WTC11 (cell line): ENCODE measurements at regions not wholly inside any gene's neighbourhood (a gene's known extent, or its start where the extent isn't known, plus 50 kb on each side); places are given as distances from the start of the nearest gene placed in this dataset.
"Not testable (repeated sequence)": the region's sequence is repeated elsewhere in the genome, so short reads cannot be mapped to it uniquely, and the experiment has no call there.

Source experiments
- ATAC-seq: fragments of 200-7000 bp; cut with Tn5 transposase; 2 replicates; pipeline ENCODE4 v1.10.0; 2021; ENCODE audit warnings: mild to moderate bottlenecking, moderate library complexity
- CTCF ChIA-PET: fragments of 300-600 bp; sonication (Branson Sonifier 250); formaldehyde crosslinking; loops from one replicate; lab custom pipeline; 2021; ENCODE audit warnings: antibody characterized with exemption; lab: Charles Lee
- POLR2A ChIA-PET: fragments of 350-600 bp; sonication (Branson Sonifier 250); formaldehyde crosslinking; loops from one replicate; lab custom pipeline; 2021; ENCODE audit warnings: antibody characterized with exemption; lab: Charles Lee
- DNase-seq: peaks from one replicate; pipeline ENCODE4 v3.0.0; 2021; ENCODE audit warnings: low spot score
- H3K27ac Mint-ChIP-seq: 2 replicates; pipeline ENCODE4 v1.8.0; 2021; ENCODE audit warnings: mixed read lengths
- H3K27me3 Mint-ChIP-seq: 2 replicates; pipeline ENCODE4 v1.8.0; 2021; ENCODE audit warnings: low read depth, mild to moderate bottlenecking, moderate library complexity, mixed read lengths
- H3K36me3 Mint-ChIP-seq: 2 replicates; pipeline ENCODE4 v1.8.0; 2021; ENCODE audit warnings: mixed read lengths
- H3K4me1 Mint-ChIP-seq: 2 replicates; pipeline ENCODE4 v1.8.0; 2022; ENCODE audit warnings: mixed read lengths
- H3K4me3 Mint-ChIP-seq: 2 replicates; pipeline ENCODE4 v1.8.0; 2021; ENCODE audit warnings: mild to moderate bottlenecking, moderate library complexity, mixed read lengths
- H3K9me3 Mint-ChIP-seq: 2 replicates; pipeline ENCODE4 v1.8.0; 2021; ENCODE audit warnings: mixed read lengths
- CDX4 ChIP-seq: fragments of 250-450 bp; sonication (Bioruptor Pico); IDR thresholded peaks from 2 replicates; pipeline ENCODE4 v1.9.0; 2021; ENCODE audit warnings: moderate library complexity, mild to moderate bottlenecking, inconsistent platforms, borderline replicate concordance
- CREB1 ChIP-seq: sonication (generic); formaldehyde crosslinking; IDR thresholded peaks from 2 replicates; pipeline ENCODE4 v1.8.0; 2023; ENCODE audit warnings: mild to moderate bottlenecking, missing genetic modification reagents
- ERG ChIP-seq: fragments of 250-450 bp; sonication (Bioruptor Pico); IDR thresholded peaks from 2 replicates; pipeline ENCODE4 v1.8.0; 2021; ENCODE audit warnings: mild to moderate bottlenecking
- ETV6 ChIP-seq: sonication (generic); formaldehyde crosslinking; IDR thresholded peaks from 2 replicates; pipeline ENCODE4 v1.8.1; 2022; ENCODE audit warnings: mild to moderate bottlenecking, missing genetic modification reagents
- FOXJ3 ChIP-seq: sonication (generic); formaldehyde crosslinking; IDR thresholded peaks from 2 replicates; pipeline ENCODE4 v1.9.0; 2021; ENCODE audit warnings: missing genetic modification reagents, mild to moderate bottlenecking, borderline replicate concordance
- GABPB1 ChIP-seq: sonication (generic); formaldehyde crosslinking; IDR thresholded peaks from 2 replicates; pipeline ENCODE4 v1.8.1; 2023; ENCODE audit warnings: mild to moderate bottlenecking, missing genetic modification reagents
- IRF2 ChIP-seq: sonication (generic); formaldehyde crosslinking; IDR thresholded peaks from 2 replicates; pipeline ENCODE4 v1.8.0; 2022; ENCODE audit warnings: low read depth, missing genetic modification reagents, borderline replicate concordance
- NFATC4 ChIP-seq: fragments of 250-450 bp; sonication (Bioruptor Pico); IDR thresholded peaks from 2 replicates; pipeline ENCODE4 v1.9.0; 2021; ENCODE audit warnings: mild to moderate bottlenecking
- NFYB ChIP-seq: sonication (generic); formaldehyde crosslinking; conservative IDR thresholded peaks from 2 replicates; pipeline ENCODE4 v1.8.0; 2022; ENCODE audit warnings: low read depth, missing genetic modification reagents
- PREB ChIP-seq: sonication (generic); formaldehyde crosslinking; IDR thresholded peaks from 2 replicates; pipeline ENCODE4 v1.8.1; 2022; ENCODE audit warnings: mild to moderate bottlenecking, missing genetic modification reagents, moderate library complexity, borderline replicate concordance
- PRRX2 ChIP-seq: fragments of 250-450 bp; sonication (Bioruptor Pico); IDR thresholded peaks from 2 replicates; pipeline ENCODE4 v1.8.0; 2021; ENCODE audit warnings: mild to moderate bottlenecking
- SP1 ChIP-seq: sonication (generic); formaldehyde crosslinking; conservative IDR thresholded peaks from 2 replicates; pipeline ENCODE4 v1.8.1; 2022; ENCODE audit warnings: missing genetic modification reagents
- TCF7 ChIP-seq: sonication (generic); formaldehyde crosslinking; IDR thresholded peaks from 2 replicates; pipeline ENCODE4 v1.8.0; 2022; ENCODE audit warnings: mild to moderate bottlenecking, low read depth, missing genetic modification reagents, moderate library complexity
- USF2 ChIP-seq: sonication (generic); formaldehyde crosslinking; IDR thresholded peaks from 2 replicates; pipeline ENCODE4 v1.8.1; 2023; ENCODE audit warnings: mild to moderate bottlenecking, missing genetic modification reagents, moderate library complexity
- ZMAT4 ChIP-seq: fragments of 250-450 bp; sonication (Bioruptor Pico); IDR thresholded peaks from 2 replicates; pipeline ENCODE4 v1.9.0; 2021; ENCODE audit warnings: mild to moderate bottlenecking
- ZNF232 ChIP-seq: sonication (generic); formaldehyde crosslinking; IDR thresholded peaks from 2 replicates; pipeline ENCODE4 v1.8.0; 2022; ENCODE audit warnings: mild to moderate bottlenecking, missing genetic modification reagents
- ZNF396 ChIP-seq: fragments of 250-450 bp; sonication (Bioruptor Pico); IDR thresholded peaks from 2 replicates; pipeline ENCODE4 v1.8.0; 2021; ENCODE audit warnings: mild to moderate bottlenecking, moderate library complexity, borderline replicate concordance
- ZNF425 ChIP-seq: fragments of 250-450 bp; sonication (Bioruptor Pico); conservative IDR thresholded peaks from 2 replicates; pipeline ENCODE4 v1.9.0; 2021; ENCODE audit warnings: mild to moderate bottlenecking
- ZNF532 ChIP-seq: fragments of 250-450 bp; sonication (Bioruptor Pico); IDR thresholded peaks from 2 replicates; pipeline ENCODE4 v1.9.0; 2021; ENCODE audit warnings: mild to moderate bottlenecking, borderline replicate concordance

GRCh38 chr5:87777877-87778276, 365.1 kb upstream of the CCNH start (continued):
- TF ChIP-seq FOXJ3 (no peak), CREB1 (no peak), PREB (CRISPR knock-in tag) (no peak), USF2 (no peak), ZNF425 (CRISPR knock-in tag) (no peak), ZNF532 (CRISPR knock-in tag) (no peak), IRF2 (CRISPR knock-in tag) (no peak), ETV6 (CRISPR knock-in tag) (no peak), ERG (no peak), ZNF396 (CRISPR knock-in tag) (no peak)

GRCh38 chr5:87776785-87777184, 364.1 kb upstream of the CCNH start:
- CTCF ChIA-PET: interaction anchor here (1.0 kb wide), 1 partner anchor 948 kb away, joined by 3 read pairs; no protein-coding TSS in a partner anchor
- H3K27me3 Mint-ChIP-seq: no peaks in the 10 kb centered on the region; the same call in 1 of the 2 replicates
- H3K36me3 Mint-ChIP-seq: no peaks in the 10 kb centered on the region
- H3K9me3 Mint-ChIP-seq: no peaks in the 10 kb centered on the region
- no peak overlapping the region for H3K4me3 Mint-ChIP-seq
- TF ChIP-seq PRRX2 (no peak), TCF7 (CRISPR knock-in tag) (no peak), ZMAT4 (CRISPR knock-in tag) (no peak), NFYB (CRISPR knock-in tag) (no peak), ZNF232 (CRISPR knock-in tag) (no peak), CDX4 (no peak), GABPB1 (no peak), SP1 (CRISPR knock-in tag) (no peak), NFATC4 (no peak)
- DNase-seq (no peak), ATAC-seq (no peak)
- peaks cover 24% of the 10 kb centered on the region for H3K4me1 Mint-ChIP-seq
- no peak overlapping the region for H3K27ac Mint-ChIP-seq
- POLR2A ChIA-PET: no interaction called here

GRCh38 chr5:87776302-87776701, 363.6 kb upstream of the CCNH start:
- H3K27ac Mint-ChIP-seq, H3K27me3 Mint-ChIP-seq, H3K4me3 Mint-ChIP-seq, POLR2A ChIA-PET, CTCF ChIA-PET, ATAC-seq, H3K9me3 Mint-ChIP-seq, DNase-seq, H3K36me3 Mint-ChIP-seq: not testable (repeated sequence)
- H3K4me1 Mint-ChIP-seq: peaks cover 22% of the 10 kb centered on the region
